HG02884 (cell line): ENCODE measurements at regions not wholly inside any gene's neighbourhood (a gene's known extent, or its start where the extent isn't known, plus 50 kb on each side); places are given as distances from the start of the nearest gene placed in this dataset.
"Not testable (repeated sequence)": the region's sequence is repeated elsewhere in the genome, so short reads cannot be mapped to it uniquely, and the experiment has no call there.

Experiments
- ATAC-seq: cut with Tn5 transposase; IDR thresholded peaks from one replicate; pipeline ENCODE4 v1.9.1; 2021; ENCODE audit warnings: mild to moderate bottlenecking, moderate library complexity; ENCODE audit not compliant: unreplicated experiment

GRCh38 chr10:121316432-121316831, 281.8 kb downstream of the FGFR2 start:
- no peak for ATAC-seq

- no peak for ATAC-seq
These were observed 280.9 kb downstream of the FGFR2 start for GRCh38 chr10:121317374-121317773.

- no peak for ATAC-seq
These were observed 276.2 kb downstream of the FGFR2 start for GRCh38 chr10:121322046-121322445.

- no peak for ATAC-seq
These were observed 275.5 kb downstream of the FGFR2 start for GRCh38 chr10:121322776-121323175.

GRCh38 chr10:121323443-121323842, 274.8 kb downstream of the FGFR2 start:
- ATAC-seq, result no peak

GRCh38 chr10:121324678-121325213, 273.5 kb downstream of the FGFR2 start:
- ATAC-seq, result no peak

- no peak for ATAC-seq
These were observed 272.6 kb downstream of the FGFR2 start for GRCh38 chr10:121325490-121326231.

- no peak for ATAC-seq
These were observed 271.3 kb downstream of the FGFR2 start for GRCh38 chr10:121326905-121327304.

- no peak for ATAC-seq
These were observed 270.5 kb downstream of the FGFR2 start for GRCh38 chr10:121327727-121328126.

- ATAC-seq, result not testable (repeated sequence)
These were observed 268.6 kb downstream of the FGFR2 start for GRCh38 chr10:121329631-121330030.

GRCh38 chr10:121330563-121330962, 267.7 kb downstream of the FGFR2 start:
- no peak for ATAC-seq

GRCh38 chr10:121332353-121332752, 265.9 kb downstream of the FGFR2 start:
- ATAC-seq, result no peak

GRCh38 chr10:121332829-121333765, 265.1 kb downstream of the FGFR2 start:
- no peak for ATAC-seq

- ATAC-seq, result no peak
These were observed 262.8 kb downstream of the FGFR2 start for GRCh38 chr10:121335386-121335925.

GRCh38 chr10:121337427-121337826, 260.8 kb downstream of the FGFR2 start:
- no peak for ATAC-seq

GRCh38 chr10:121338206-121338980, 259.9 kb downstream of the FGFR2 start:
- ATAC-seq, result no peak

- no peak for ATAC-seq
These were observed 259.1 kb downstream of the FGFR2 start for GRCh38 chr10:121339114-121339513.

GRCh38 chr10:121340271-121340831, 257.9 kb downstream of the FGFR2 start:
- no peak for ATAC-seq

- no peak for ATAC-seq
These were observed 246.7 kb downstream of the FGFR2 start for GRCh38 chr10:121351540-121351939.

GRCh38 chr10:121352231-121352855, 245.9 kb downstream of the FGFR2 start:
- ATAC-seq, result no peak
